HEK293 (cell line): ENCODE measurements at regions not wholly inside any gene's neighbourhood (a gene's known extent, or its start where the extent isn't known, plus 50 kb on each side); places are given as distances from the start of the nearest gene placed in this dataset.

Experiments used
- CTCF ChIP-seq: fragments of 450-650 bp; formaldehyde crosslinking; IDR thresholded peaks from 2 replicates; pipeline ENCODE4 v1.5.1; 2016; ENCODE audit warnings: missing biosample characterization, missing genetic modification characterization
- ELK4 ChIP-seq: IDR thresholded peaks from 2 replicates; pipeline ENCODE4 v1.6.1; 2011; ENCODE audit warnings: mild to moderate bottlenecking, low read depth, low read length, borderline replicate concordance
- MYNN ChIP-seq: fragments of 450-650 bp; formaldehyde crosslinking; IDR thresholded peaks from 2 replicates; pipeline ENCODE4 v1.5.1; 2016; ENCODE audit warnings: missing biosample characterization, missing genetic modification characterization, borderline replicate concordance
- ZBTB20 ChIP-seq: fragments of 450-650 bp; formaldehyde crosslinking; IDR thresholded peaks from 2 replicates; pipeline ENCODE4 v1.5.1; 2016; ENCODE audit warnings: missing biosample characterization, missing genetic modification characterization
- ZNF174 ChIP-seq: fragments of 450-650 bp; formaldehyde crosslinking; IDR thresholded peaks from 2 replicates; pipeline ENCODE4 v1.5.0; 2017; ENCODE audit warnings: missing biosample characterization, mild to moderate bottlenecking, missing genetic modification characterization
- ZNF18 ChIP-seq: fragments of 450-650 bp; formaldehyde crosslinking; IDR thresholded peaks from 2 replicates; pipeline ENCODE4 v1.5.1; 2016; ENCODE audit warnings: missing biosample characterization, missing genetic modification characterization
- ZNF350 ChIP-seq: fragments of 450-650 bp; formaldehyde crosslinking; IDR thresholded peaks from 2 replicates; pipeline ENCODE4 v1.5.0; 2017; ENCODE audit warnings: missing biosample characterization, mild to moderate bottlenecking, missing genetic modification characterization
- ZNF514 ChIP-seq: fragments of 450-650 bp; formaldehyde crosslinking; IDR thresholded peaks from 2 replicates; pipeline ENCODE4 v1.5.1; 2016; ENCODE audit warnings: missing biosample characterization, missing genetic modification characterization
- ZNF639 ChIP-seq: fragments of 450-650 bp; formaldehyde crosslinking; IDR thresholded peaks from 2 replicates; pipeline ENCODE4 v1.5.1; 2016; ENCODE audit warnings: missing biosample characterization, missing genetic modification characterization
- ZNF660 ChIP-seq: fragments of 450-650 bp; IDR thresholded peaks from 2 replicates; pipeline ENCODE4 v1.5.1; 2018; ENCODE audit warnings: missing biosample characterization, mild to moderate bottlenecking, missing genetic modification characterization
- ZNF692 ChIP-seq: fragments of 450-650 bp; formaldehyde crosslinking; IDR thresholded peaks from 2 replicates; pipeline ENCODE4 v1.5.1; 2016; ENCODE audit warnings: missing biosample characterization, missing genetic modification characterization

- TF ChIP-seq CTCF (tag by site-specific recombination) (no peak), MYNN (tag by site-specific recombination) (no peak), ZNF692 (no peak), ZNF514 (tag by site-specific recombination) (no peak), ZNF660 (tag by site-specific recombination) (no peak), ZNF18 (no peak), ELK4 (no peak), ZNF639 (no peak), ZBTB20 (tag by site-specific recombination) (no peak), ZNF350 (tag by site-specific recombination) (no peak), ZNF174 (tag by site-specific recombination) (no peak)
Observed at GRCh38 chr12:91401190-91401589, 218.6 kb upstream of the DCN start.
